Liver (tissue), 8 donors: ENCODE measurements at regions not wholly inside any gene's neighbourhood (a gene's known extent, or its start where the extent isn't known, plus 50 kb on each side); places are given as distances from the start of the nearest gene placed in this dataset.

Experiments
- DNase-seq: peaks from one replicate; pipeline ENCODE4 v3.0.0-alpha.2; 2017; ENCODE audit warnings: low spot score
- H3K27ac ChIP-seq, 2 donors: one replicate each; pipeline ENCODE4 v1.7.0; 2013; ENCODE audit warnings: inconsistent platforms in 2 of 2, low read length in 2 of 2, control low read depth in 1 of 2, low read depth in 1 of 2, mild to moderate bottlenecking in 1 of 2
- H3K27me3 ChIP-seq, 4 donors: one replicate each; pipeline versions ENCODE4 v1.6.1 to v1.7.0; 2013; ENCODE audit warnings: low read length in 3 of 4, inconsistent platforms in 1 of 4, mild to moderate bottlenecking in 1 of 4, moderate library complexity in 1 of 4; ENCODE audit not compliant: control insufficient read depth in 4 of 4, insufficient read depth in 4 of 4
- H3K36me3 ChIP-seq, 4 donors: one replicate each; pipeline versions ENCODE4 v1.6.1 to v1.7.0; 2013; ENCODE audit warnings: low read length in 3 of 4, mild to moderate bottlenecking in 3 of 4, low read depth in 1 of 4, moderate library complexity in 1 of 4; ENCODE audit not compliant: control insufficient read depth in 4 of 4, insufficient read depth in 3 of 4
- H3K4me1 ChIP-seq, 4 donors: one replicate each; pipeline versions ENCODE4 v1.6.1 to v1.7.0; 2013; ENCODE audit warnings: low read length in 3 of 4, mild to moderate bottlenecking in 3 of 4, moderate library complexity in 1 of 4; ENCODE audit not compliant: control insufficient read depth in 4 of 4, insufficient read depth in 4 of 4
- H3K4me3 ChIP-seq, 3 donors: one replicate each; pipeline versions ENCODE4 v1.6.1 to v1.7.0; 2013; ENCODE audit warnings: low read length in 3 of 3, control low read depth in 1 of 3, low read depth in 1 of 3, mild to moderate bottlenecking in 1 of 3
- H3K9ac ChIP-seq, 2 donors: one replicate each; pipeline ENCODE4 v1.7.0; 2013; ENCODE audit warnings: low read length in 2 of 2, mild to moderate bottlenecking in 2 of 2, moderate library complexity in 2 of 2, control low read depth in 1 of 2, low read depth in 1 of 2
- H3K9me3 ChIP-seq, 4 donors: one replicate each; pipeline versions ENCODE4 v1.6.1 to v1.7.0; 2013; ENCODE audit warnings: low read length in 3 of 4; ENCODE audit not compliant: control insufficient read depth in 4 of 4
- ATF3 ChIP-seq: IDR thresholded peaks from 2 replicates; pipeline ENCODE4 v1.6.1; 2016; ENCODE audit warnings: antibody characterized with exemption
- CTCF ChIP-seq: fragments of 150-350 bp; IDR thresholded peaks from 2 replicates; pipeline ENCODE4 v1.5.1; 2017; ENCODE audit warnings: improper control_type of control experiment, low read depth, low read length; ENCODE audit not compliant: missing input control
- FOXA1 ChIP-seq: IDR thresholded peaks from 2 replicates; pipeline ENCODE4 v1.6.1; 2016; ENCODE audit warnings: antibody characterized with exemption
- HNF4A ChIP-seq, 2 donors: conservative IDR thresholded peaks; 2 replicates each; pipeline ENCODE4 v1.6.1; 2016; ENCODE audit warnings: antibody characterized with exemption in 2 of 2, mild to moderate bottlenecking in 2 of 2
- MAX ChIP-seq: IDR thresholded peaks from 2 replicates; pipeline ENCODE4 v1.6.1; 2016; ENCODE audit warnings: antibody characterized with exemption
- NR2F2 ChIP-seq: IDR thresholded peaks from 2 replicates; pipeline ENCODE4 v1.6.1; 2016; ENCODE audit warnings: antibody characterized with exemption
- RAD21 ChIP-seq, 2 donors: IDR thresholded peaks; 2 replicates each; pipeline ENCODE4 v1.6.1; 2016; ENCODE audit warnings: antibody characterized with exemption in 2 of 2, mild to moderate bottlenecking in 2 of 2
- REST ChIP-seq: IDR thresholded peaks from 2 replicates; pipeline ENCODE4 v1.6.1; 2016; ENCODE audit warnings: antibody characterized with exemption, mild to moderate bottlenecking
- SP1 ChIP-seq: IDR thresholded peaks from 2 replicates; pipeline ENCODE4 v1.6.1; 2018; ENCODE audit warnings: antibody characterized with exemption, mild to moderate bottlenecking
- TAF1 ChIP-seq: conservative IDR thresholded peaks from 2 replicates; pipeline ENCODE4 v1.6.1; 2016; ENCODE audit warnings: antibody characterized with exemption, mild to moderate bottlenecking
- YY1 ChIP-seq: IDR thresholded peaks from 2 replicates; pipeline ENCODE4 v1.6.1; 2016; ENCODE audit warnings: antibody characterized with exemption, mild to moderate bottlenecking
- ZBTB33 ChIP-seq: IDR thresholded peaks from 2 replicates; pipeline ENCODE4 v1.6.1; 2016; ENCODE audit warnings: antibody characterized with exemption
- WGBS: extraction: QIAGEN DNeasy Blood & Tissue Kit; methylation state at CpG from one replicate; pipeline ENCODE4 v1.1.7; 2013; 5-methylcytosine and 5-hydroxymethylcytosine counted together
- donor health status: healthy.
- donor health status: healthy.
- donor health status: healthy.
- donor health status: healthy.
- donor health status: healthy.

GRCh38 chr17:52546493-52546892, 388.0 kb upstream of the CA10 start:
- WGBS: 26% methylated on average over 3 of the region's 3 CpGs
- Histone ChIP-seq H3K36me3 (no peaks in the 10 kb centered on the region), H3K9ac (no peak overlapping the region), H3K27ac (no peak overlapping the region), H3K9me3 (peaks cover 0 to 2% (median 1%) of the 10 kb centered on the region in 4 donors), H3K4me1 (no peaks in the 10 kb centered on the region), H3K27me3 (no peaks in the 10 kb centered on the region), H3K4me3 (no peak overlapping the region)
- no peak for DNase-seq
- no peak for TF ChIP-seq CTCF
- no peak for TF ChIP-seq SP1
- no peak for TF ChIP-seq MAX
- no peak for TF ChIP-seq RAD21 (IDR thresholded peaks at IDR 0.05)
- no peak for TF ChIP-seq HNF4A (conservative IDR thresholded peaks at IDR 0.05)
- no peak for TF ChIP-seq ATF3
- no peak for TF ChIP-seq YY1
- no peak for TF ChIP-seq REST

GRCh38 chr17:52537421-52537820, 378.9 kb upstream of the CA10 start:
- TF ChIP-seq YY1 (no peak), TAF1 (no peak), FOXA1 (no peak), NR2F2 (no peak), ZBTB33 (no peak)
- Histone ChIP-seq H3K9me3 (no peaks in the 10 kb centered on the region), H3K9ac (no peak overlapping the region), H3K27me3 (peaks cover 0 to 1% (median 0%) of the 10 kb centered on the region in 4 donors), H3K4me3 (no peak overlapping the region), H3K36me3 (no peaks in the 10 kb centered on the region), H3K4me1 (no peaks in the 10 kb centered on the region), H3K27ac (no peak overlapping the region)
- no peak for DNase-seq
- 62% methylated on average over 1 of the region's 1 CpG for WGBS
